ENCODE measurements at regions not wholly inside any gene's neighbourhood (a gene's known extent, or its start where the extent isn't known, plus 50 kb on each side); places are given as distances from the start of the nearest gene placed in this dataset.

DNA sequence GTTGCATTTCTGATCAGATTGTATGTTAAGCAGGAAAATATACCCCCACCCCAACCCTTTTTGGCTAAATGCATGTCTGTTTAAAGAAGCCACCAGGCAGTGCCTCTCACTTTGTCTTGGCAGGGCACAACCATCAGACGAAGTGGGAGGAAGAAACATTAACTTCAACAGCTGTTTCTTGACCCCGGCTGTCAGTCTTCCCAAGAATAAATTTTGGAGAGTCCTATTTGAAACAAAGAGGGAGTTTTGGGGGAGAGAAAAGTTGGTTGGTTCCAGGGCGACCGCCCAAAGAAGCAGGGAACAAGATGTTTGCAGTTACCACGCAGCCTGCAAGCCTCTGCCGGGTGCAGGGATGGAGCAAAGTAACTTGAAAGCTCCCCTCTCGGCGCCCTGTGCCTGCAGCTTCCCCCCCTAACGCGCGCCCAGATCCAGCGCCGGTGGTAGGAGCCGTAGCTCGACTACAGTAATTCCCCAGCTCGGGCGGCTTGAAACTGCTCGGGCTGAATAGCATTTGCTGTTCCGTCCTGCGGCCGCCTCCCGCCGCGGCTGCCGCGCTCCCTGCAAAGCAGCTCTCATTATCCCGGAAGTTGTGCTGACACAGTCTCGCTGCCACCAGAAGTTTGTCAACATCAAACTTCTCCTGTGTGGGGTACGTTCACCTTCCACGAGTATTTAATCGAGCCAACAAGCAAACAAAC, 100.7 kb upstream of the SSBP2 start (continued):
- TF ChIP-seq, protein P1, sequence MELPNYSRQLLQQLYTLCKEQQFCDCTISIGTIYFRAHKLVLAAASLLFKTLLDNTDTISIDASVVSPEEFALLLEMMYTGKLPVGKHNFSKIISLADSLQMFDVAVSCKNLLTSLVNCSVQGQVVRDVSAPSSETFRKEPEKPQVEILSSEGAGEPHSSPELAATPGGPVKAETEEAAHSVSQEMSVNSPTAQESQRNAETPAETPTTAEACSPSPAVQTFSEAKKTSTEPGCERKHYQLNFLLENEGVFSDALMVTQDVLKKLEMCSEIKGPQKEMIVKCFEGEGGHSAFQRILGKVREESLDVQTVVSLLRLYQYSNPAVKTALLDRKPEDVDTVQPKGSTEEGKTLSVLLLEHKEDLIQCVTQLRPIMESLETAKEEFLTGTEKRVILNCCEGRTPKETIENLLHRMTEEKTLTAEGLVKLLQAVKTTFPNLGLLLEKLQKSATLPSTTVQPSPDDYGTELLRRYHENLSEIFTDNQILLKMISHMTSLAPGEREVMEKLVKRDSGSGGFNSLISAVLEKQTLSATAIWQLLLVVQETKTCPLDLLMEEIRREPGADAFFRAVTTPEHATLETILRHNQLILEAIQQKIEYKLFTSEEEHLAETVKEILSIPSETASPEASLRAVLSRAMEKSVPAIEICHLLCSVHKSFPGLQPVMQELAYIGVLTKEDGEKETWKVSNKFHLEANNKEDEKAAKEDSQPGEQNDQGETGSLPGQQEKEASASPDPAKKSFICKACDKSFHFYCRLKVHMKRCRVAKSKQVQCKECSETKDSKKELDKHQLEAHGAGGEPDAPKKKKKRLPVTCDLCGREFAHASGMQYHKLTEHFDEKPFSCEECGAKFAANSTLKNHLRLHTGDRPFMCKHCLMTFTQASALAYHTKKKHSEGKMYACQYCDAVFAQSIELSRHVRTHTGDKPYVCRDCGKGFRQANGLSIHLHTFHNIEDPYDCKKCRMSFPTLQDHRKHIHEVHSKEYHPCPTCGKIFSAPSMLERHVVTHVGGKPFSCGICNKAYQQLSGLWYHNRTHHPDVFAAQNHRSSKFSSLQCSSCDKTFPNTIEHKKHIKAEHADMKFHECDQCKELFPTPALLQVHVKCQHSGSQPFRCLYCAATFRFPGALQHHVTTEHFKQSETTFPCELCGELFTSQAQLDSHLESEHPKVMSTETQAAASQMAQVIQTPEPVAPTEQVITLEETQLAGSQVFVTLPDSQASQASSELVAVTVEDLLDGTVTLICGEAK (IDR thresholded peaks at IDR 0.05; ENCODE audit: borderline replicate concordance), result no peak; the same call in 1 of the 2 replicates
- TF ChIP-seq POLR2AphosphoS5 (IDR thresholded peaks at IDR 0.05; ENCODE audit: low read length), result peak; percentile 90
- TF ChIP-seq ASH2L (IDR thresholded peaks at IDR 0.05; ENCODE audit: borderline replicate concordance, low read depth), result peak; percentile 60; the same call in 1 of the 2 replicates
- TF ChIP-seq RB1 (IDR thresholded peaks at IDR 0.05; ENCODE audit: borderline replicate concordance), result peak; percentile 87; the same call in 1 of the 2 replicates
- TF ChIP-seq, protein P2, sequence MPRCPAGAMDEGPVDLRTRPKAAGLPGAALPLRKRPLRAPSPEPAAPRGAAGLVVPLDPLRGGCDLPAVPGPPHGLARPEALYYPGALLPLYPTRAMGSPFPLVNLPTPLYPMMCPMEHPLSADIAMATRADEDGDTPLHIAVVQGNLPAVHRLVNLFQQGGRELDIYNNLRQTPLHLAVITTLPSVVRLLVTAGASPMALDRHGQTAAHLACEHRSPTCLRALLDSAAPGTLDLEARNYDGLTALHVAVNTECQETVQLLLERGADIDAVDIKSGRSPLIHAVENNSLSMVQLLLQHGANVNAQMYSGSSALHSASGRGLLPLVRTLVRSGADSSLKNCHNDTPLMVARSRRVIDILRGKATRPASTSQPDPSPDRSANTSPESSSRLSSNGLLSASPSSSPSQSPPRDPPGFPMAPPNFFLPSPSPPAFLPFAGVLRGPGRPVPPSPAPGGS (IDR thresholded peaks at IDR 0.05; ENCODE audit: borderline replicate concordance, insufficient read depth, low read depth, low read length, poor library complexity, severe bottlenecking), result no peak
- TF ChIP-seq, protein P3, sequence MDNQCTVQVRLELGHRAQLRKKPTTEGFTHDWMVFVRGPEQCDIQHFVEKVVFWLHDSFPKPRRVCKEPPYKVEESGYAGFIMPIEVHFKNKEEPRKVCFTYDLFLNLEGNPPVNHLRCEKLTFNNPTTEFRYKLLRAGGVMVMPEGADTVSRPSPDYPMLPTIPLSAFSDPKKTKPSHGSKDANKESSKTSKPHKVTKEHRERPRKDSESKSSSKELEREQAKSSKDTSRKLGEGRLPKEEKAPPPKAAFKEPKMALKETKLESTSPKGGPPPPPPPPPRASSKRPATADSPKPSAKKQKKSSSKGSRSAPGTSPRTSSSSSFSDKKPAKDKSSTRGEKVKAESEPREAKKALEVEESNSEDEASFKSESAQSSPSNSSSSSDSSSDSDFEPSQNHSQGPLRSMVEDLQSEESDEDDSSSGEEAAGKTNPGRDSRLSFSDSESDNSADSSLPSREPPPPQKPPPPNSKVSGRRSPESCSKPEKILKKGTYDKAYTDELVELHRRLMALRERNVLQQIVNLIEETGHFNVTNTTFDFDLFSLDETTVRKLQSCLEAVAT (IDR thresholded peaks at IDR 0.05), result peak; percentile 94
- 0 out of 2 replicates have a peak, but pooled peaks have one; percentile 52 for TF ChIP-seq BACH1 (IDR thresholded peaks at IDR 0.05; ENCODE audit: borderline replicate concordance)
- TF ChIP-seq SIX5 (IDR thresholded peaks at IDR 0.05; ENCODE audit: low read depth, low read length, severe bottlenecking), result peak; percentile 30
- no peak; the same call in 1 of the 2 replicates for TF ChIP-seq RCOR1 (conservative IDR thresholded peaks at IDR 0.05; ENCODE audit: low read depth, low read length)
- TF ChIP-seq NRF1 (conservative IDR thresholded peaks at IDR 0.05; ENCODE audit: low read depth, low read length), result no peak
- TF ChIP-seq SMC3 (IDR thresholded peaks at IDR 0.05; ENCODE audit: borderline replicate concordance, low read length), result peak; percentile 52
- TF ChIP-seq HCFC1 (IDR thresholded peaks at IDR 0.05; ENCODE audit: low read length), result peak; percentile 44; the same call in 1 of the 2 replicates
- TF ChIP-seq POLR2AphosphoS2 (IDR thresholded peaks at IDR 0.05; ENCODE audit: low read depth, low read length), result no peak
- TF ChIP-seq MTA3 (IDR thresholded peaks at IDR 0.05; ENCODE audit: borderline replicate concordance, low read length), result peak; percentile 64; the same call in 1 of the 2 replicates
- peak; percentile 66 for TF ChIP-seq NBN (IDR thresholded peaks at IDR 0.05)
- peak; percentile 10 for TF ChIP-seq RELA (IDR thresholded peaks at IDR 0.05; ENCODE audit: borderline replicate concordance, partially characterized antibody)
- TF ChIP-seq ZNF217 (IDR thresholded peaks at IDR 0.05), result peak; percentile 44; the same call in 1 of the 2 replicates
- TF ChIP-seq TCF12 (IDR thresholded peaks at IDR 0.05; ENCODE audit: low read depth, low read length), result peak; percentile 76; the same call in 1 of the 2 replicates
- TF ChIP-seq NFIC (IDR thresholded peaks at IDR 0.05; ENCODE audit: low read depth, low read length), result peak; percentile 42; the same call in 1 of the 2 replicates
- TF ChIP-seq ESRRA (IDR thresholded peaks at IDR 0.05; ENCODE audit: low read length), result no peak
- TF ChIP-seq CBFB (IDR thresholded peaks at IDR 0.05; ENCODE audit: low read depth), result 0 out of 2 replicates have a peak, but pooled peaks have one; percentile 51
- no peak for TF ChIP-seq FOS (IDR thresholded peaks at IDR 0.05; ENCODE audit: borderline replicate concordance, extremely low read depth, insufficient read length)
- TF ChIP-seq GABPA (IDR thresholded peaks at IDR 0.05; ENCODE audit: low read depth), result no peak
- TF ChIP-seq SUPT20H (IDR thresholded peaks at IDR 0.05; ENCODE audit: borderline replicate concordance, control insufficient read depth, low read depth, low read length), result no peak
- peak; percentile 71; the same call in 1 of the 2 replicates for TF ChIP-seq CREB1 (IDR thresholded peaks at IDR 0.05; ENCODE audit: low read depth)

Measured in GM12878 (cell line).